GM12873 (cell line): ENCODE measurements at regions not wholly inside any gene's neighbourhood (a gene's known extent, or its start where the extent isn't known, plus 50 kb on each side); places are given as distances from the start of the nearest gene placed in this dataset.

ENCODE experiments used
- TF ChIP-seq, protein P1 (sequence below): IDR thresholded peaks from 2 replicates; pipeline ENCODE4 v1.5.1; 2012; ENCODE audit warnings: low read depth, mild to moderate bottlenecking, moderate library complexity, low read length, control low read depth; ENCODE audit not compliant: insufficient read depth; ENCODE audit errors: missing control alignments

DNA sequence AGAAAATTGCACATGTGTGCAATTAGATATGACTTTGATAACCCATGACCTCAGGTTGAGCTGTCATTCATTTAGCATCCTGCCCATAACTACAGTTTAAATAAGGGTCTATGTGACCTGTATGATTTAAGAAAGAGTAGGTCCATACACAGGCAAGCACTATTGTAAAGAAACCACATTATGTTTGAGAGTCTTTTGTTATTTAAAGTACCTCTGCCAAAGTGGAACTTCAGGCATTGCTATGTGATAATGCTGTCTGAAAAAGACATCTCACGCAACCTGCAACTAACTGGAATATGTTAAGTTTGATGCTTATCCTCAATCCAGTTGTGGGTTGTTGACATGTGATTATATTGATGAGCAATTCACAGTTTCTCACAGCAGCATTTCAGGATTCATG is 317.0 kb downstream of the TMEM161B start:
- TF ChIP-seq, protein P1, sequence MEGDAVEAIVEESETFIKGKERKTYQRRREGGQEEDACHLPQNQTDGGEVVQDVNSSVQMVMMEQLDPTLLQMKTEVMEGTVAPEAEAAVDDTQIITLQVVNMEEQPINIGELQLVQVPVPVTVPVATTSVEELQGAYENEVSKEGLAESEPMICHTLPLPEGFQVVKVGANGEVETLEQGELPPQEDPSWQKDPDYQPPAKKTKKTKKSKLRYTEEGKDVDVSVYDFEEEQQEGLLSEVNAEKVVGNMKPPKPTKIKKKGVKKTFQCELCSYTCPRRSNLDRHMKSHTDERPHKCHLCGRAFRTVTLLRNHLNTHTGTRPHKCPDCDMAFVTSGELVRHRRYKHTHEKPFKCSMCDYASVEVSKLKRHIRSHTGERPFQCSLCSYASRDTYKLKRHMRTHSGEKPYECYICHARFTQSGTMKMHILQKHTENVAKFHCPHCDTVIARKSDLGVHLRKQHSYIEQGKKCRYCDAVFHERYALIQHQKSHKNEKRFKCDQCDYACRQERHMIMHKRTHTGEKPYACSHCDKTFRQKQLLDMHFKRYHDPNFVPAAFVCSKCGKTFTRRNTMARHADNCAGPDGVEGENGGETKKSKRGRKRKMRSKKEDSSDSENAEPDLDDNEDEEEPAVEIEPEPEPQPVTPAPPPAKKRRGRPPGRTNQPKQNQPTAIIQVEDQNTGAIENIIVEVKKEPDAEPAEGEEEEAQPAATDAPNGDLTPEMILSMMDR = no peak

DNA sequence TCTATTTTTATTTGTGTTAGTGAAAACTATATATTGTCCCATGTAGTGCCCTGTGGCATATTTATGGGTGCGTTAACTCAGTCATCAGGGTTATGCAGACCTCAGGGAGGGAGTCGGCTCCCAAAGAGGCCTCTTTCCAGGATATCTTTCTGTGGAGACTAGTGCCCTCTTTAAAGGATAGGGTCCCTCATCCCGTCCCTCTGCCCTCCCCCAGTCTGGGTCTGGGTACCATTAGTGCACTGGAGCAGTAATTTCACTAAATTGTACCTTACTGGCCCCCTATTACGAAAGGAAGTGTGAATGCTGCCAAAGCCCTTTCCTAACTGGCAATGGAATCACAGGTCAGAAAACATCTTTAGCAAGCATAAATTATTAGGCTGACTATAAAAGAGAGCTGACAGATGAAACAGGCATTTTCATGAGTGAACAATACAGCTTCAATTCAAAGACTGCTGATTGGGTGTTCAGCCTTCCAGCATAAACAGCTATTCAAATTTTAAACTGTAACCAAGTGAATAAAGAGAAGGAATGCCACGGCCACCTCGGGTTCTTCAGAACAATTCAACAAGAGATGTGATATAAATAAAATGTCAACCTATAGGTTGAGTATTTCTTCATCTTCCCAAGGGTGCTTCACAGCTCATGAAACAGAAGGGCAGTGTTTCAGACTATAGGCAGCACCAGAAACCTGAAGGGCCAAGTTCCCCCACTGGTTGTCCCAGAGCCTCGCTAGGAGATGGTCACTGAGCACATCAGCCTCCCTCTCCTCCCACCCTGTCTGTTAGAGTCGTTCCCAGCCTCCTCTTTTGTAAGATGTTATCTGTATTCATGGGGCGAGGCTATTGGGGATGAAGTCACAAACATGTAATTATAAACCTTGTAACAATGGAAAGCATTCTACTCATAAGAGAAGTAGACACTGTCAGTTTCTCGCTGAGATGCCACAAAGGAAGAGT is 318.7 kb downstream of the TMEM161B start:
- TF ChIP-seq, protein P1 = no peak

DNA sequence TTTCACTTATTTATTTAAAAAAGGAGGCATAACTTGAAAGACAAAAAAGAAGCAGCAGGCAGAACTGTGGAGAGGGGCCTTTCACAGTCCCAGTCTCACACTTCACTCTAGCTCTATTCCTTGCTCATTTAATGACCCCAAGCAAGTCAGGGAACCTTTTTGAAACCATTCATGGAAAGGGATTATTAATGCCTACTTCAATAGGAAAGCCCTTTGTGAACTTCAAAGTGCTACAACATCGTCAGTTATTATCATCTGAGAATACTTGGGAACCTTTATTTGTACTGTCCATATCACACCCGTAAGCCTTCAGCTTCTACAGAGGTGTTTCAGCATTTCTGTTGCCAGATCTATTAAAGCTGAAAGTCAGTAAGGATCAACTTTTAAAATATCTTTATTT is 320.2 kb downstream of the TMEM161B start:
- TF ChIP-seq, protein P1 = no peak

DNA sequence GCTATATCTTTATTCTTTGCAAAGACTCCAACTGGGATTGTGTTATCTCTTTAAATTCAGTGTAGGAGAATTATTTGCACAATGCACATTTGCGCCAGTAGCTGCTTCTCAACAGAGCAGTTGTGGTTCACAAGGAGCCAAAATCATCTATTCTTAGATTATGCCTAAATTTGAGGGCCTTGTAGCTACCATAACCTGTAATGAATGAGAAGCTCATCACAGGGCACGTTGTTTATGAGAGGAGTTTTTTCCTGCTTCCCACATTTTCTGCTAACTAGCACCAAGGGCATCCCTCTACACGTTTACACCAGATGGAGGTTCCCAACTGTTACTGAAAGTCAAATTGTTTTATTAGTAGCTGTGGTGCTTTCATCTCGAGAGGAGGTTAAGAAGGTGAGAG is 322.4 kb downstream of the TMEM161B start:
- TF ChIP-seq, protein P1 = no peak

DNA sequence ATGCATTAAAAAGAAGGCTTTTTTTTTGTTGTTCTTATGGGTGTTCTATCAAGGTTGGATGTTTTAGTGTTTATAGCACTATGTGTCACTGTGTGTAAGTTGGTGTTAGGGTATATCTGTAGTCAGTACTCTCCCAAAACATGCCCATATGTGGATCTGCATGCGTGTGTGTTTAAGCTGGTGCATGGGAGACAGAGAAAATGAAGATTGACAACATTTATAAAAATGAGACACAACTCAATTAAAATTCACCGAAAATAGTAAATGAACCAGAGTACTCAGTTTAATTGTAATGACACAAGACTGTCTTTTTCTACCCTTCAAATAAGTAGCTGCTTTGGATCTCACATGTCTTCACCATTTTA is 323.4 kb downstream of the TMEM161B start:
- TF ChIP-seq, protein P1 = no peak

DNA sequence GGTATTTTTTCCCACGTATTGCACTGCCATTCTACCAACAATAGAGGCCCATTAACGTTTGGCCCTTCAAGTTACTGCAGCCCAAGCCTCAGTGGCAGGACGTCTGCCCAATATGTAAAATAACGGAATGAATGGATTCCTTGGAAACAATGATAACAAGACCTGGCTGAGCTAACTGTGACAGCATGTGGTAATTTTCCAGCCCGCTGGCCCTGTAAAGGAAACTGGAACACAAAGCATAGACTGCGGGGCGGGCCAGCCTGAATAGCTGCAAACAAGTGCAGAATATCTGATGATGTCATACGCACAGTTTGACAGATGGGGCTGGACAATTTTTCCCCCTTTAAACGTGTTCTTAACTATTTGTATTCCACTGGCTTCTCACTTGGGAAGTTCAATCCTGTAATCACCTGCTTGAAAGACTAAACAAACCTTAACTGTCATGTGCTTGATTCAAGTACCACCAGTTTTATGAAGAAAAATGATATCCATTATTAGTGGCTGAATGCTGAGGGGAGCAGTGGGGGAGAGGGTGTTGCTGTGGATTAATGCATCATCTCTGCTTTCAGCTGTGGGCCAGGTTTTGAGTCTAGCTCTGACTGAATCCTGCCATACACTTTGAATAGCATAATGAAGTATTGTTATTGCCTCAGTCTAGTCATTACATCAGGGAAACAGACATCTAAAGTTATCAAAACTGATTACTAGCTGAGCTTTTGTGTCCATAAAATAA is 323.9 kb downstream of the TMEM161B start:
- TF ChIP-seq, protein P1 = no peak

DNA sequence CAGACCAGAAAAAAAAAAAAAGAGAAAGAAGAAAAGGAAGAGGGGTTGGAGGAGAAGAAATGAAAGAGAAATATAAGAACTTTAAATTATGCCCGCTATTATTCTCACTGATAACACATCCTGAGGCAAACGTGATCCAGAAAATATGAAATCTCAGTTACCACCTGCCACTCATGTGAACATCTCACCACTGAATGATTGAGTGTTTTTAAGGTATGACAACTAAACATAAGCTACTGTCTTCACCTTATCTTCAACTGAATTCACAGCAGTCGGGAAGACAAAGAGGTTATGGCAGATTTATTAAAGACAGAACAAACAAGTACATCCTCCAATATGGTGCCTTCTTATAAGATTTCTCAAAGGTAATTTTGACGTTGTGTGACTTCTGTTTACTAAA is 327.9 kb downstream of the TMEM161B start:
- TF ChIP-seq, protein P1 = no peak
